Stomach smooth muscle (tissue), 2 donors: ENCODE measurements at regions not wholly inside any gene's neighbourhood (a gene's known extent, or its start where the extent isn't known, plus 50 kb on each side); places are given as distances from the start of the nearest gene placed in this dataset.

Experiments used
- H3K27ac ChIP-seq: one replicate; pipeline ENCODE4 v1.7.0; 2013; ENCODE audit warnings: mild to moderate bottlenecking, low read length, inconsistent platforms
- H3K27me3 ChIP-seq, 2 donors: one replicate each; pipeline ENCODE4 v1.7.0; 2013; ENCODE audit warnings: low read length in 2 of 2; ENCODE audit not compliant: insufficient read depth in 2 of 2, control insufficient read depth in 1 of 2
- H3K36me3 ChIP-seq, 2 donors: one replicate each; pipeline ENCODE4 v1.7.0; 2013; ENCODE audit warnings: low read length in 2 of 2; ENCODE audit not compliant: control insufficient read depth in 2 of 2, insufficient read depth in 2 of 2
- H3K4me1 ChIP-seq: one replicate; pipeline ENCODE4 v1.7.0; 2013; ENCODE audit warnings: low read length; ENCODE audit not compliant: control insufficient read depth, insufficient read depth
- H3K4me3 ChIP-seq, 2 donors: one replicate each; pipeline ENCODE4 v1.7.0; 2013; ENCODE audit warnings: low read length in 2 of 2
- H3K9ac ChIP-seq, 2 donors: one replicate each; pipeline ENCODE4 v1.7.0; 2013; ENCODE audit warnings: low read length in 2 of 2, mild to moderate bottlenecking in 1 of 2
- H3K9me3 ChIP-seq, 2 donors: one replicate each; pipeline ENCODE4 v1.7.0; 2013; ENCODE audit warnings: low read length in 2 of 2; ENCODE audit not compliant: control insufficient read depth in 2 of 2
- donor health status: healthy.
- donor health status: Pancreatic carcinoma.

GRCh38 chr15:46618984-46619383, 984.2 kb downstream of the SQOR start:
- no peaks in the 10 kb centered on the region for H3K27me3 ChIP-seq
- no peaks in the 10 kb centered on the region for H3K9me3 ChIP-seq
- H3K36me3 ChIP-seq = no peaks in the 10 kb centered on the region

GRCh38 chr15:46620392-46621013, 985.7 kb downstream of the SQOR start:
- Histone ChIP-seq H3K4me1 (no peaks in the 10 kb centered on the region), H3K9me3 (no peaks in the 10 kb centered on the region)

More at GRCh38 chr15:46618984-46619383, 984.2 kb downstream of the SQOR start:
- H3K4me3 ChIP-seq = no peak overlapping the region
- no peak overlapping the region for H3K27ac ChIP-seq
- no peak overlapping the region for H3K9ac ChIP-seq
- no peaks in the 10 kb centered on the region for H3K4me1 ChIP-seq

GRCh38 chr15:46622851-46623250, 988.0 kb downstream of the SQOR start:
- Histone ChIP-seq H3K9ac (no peak overlapping the region), H3K4me1 (no peaks in the 10 kb centered on the region), H3K27me3 (no peaks in the 10 kb centered on the region)

More at GRCh38 chr15:46620392-46621013, 985.7 kb downstream of the SQOR start:
- H3K27ac ChIP-seq = no peak overlapping the region
- H3K4me3 ChIP-seq = no peak overlapping the region
- H3K27me3 ChIP-seq = no peaks in the 10 kb centered on the region
- H3K36me3 ChIP-seq = no peaks in the 10 kb centered on the region
- H3K9ac ChIP-seq = no peak overlapping the region

GRCh38 chr15:46636206-46636605, 1001.4 kb downstream of the SQOR start:
- H3K9me3 ChIP-seq = no peaks in the 10 kb centered on the region
- H3K27me3 ChIP-seq = no peaks in the 10 kb centered on the region
- no peak overlapping the region for H3K4me3 ChIP-seq
- no peaks in the 10 kb centered on the region for H3K36me3 ChIP-seq
- no peak overlapping the region for H3K9ac ChIP-seq
- no peak overlapping the region for H3K27ac ChIP-seq
- peaks cover 5% of the 10 kb centered on the region for H3K4me1 ChIP-seq

More at GRCh38 chr15:46622851-46623250, 988.0 kb downstream of the SQOR start:
- no peaks in the 10 kb centered on the region for H3K36me3 ChIP-seq
- H3K4me3 ChIP-seq = no peak overlapping the region
- no peaks in the 10 kb centered on the region for H3K9me3 ChIP-seq
- no peak overlapping the region for H3K27ac ChIP-seq

- Histone ChIP-seq H3K9me3 (no peaks in the 10 kb centered on the region), H3K4me1 (no peaks in the 10 kb centered on the region), H3K27ac (no peak overlapping the region), H3K36me3 (no peaks in the 10 kb centered on the region), H3K9ac (no peak overlapping the region), H3K4me3 (no peak overlapping the region), H3K27me3 (no peaks in the 10 kb centered on the region)
These were observed 1010.0 kb downstream of the SQOR start for GRCh38 chr15:46644501-46645481.

GRCh38 chr15:46646490-46646889, 1011.7 kb downstream of the SQOR start:
- H3K27me3 ChIP-seq = no peaks in the 10 kb centered on the region
- no peak overlapping the region for H3K27ac ChIP-seq
- H3K9me3 ChIP-seq = no peaks in the 10 kb centered on the region
- H3K4me1 ChIP-seq = no peaks in the 10 kb centered on the region
- no peak overlapping the region for H3K4me3 ChIP-seq
- H3K36me3 ChIP-seq = no peaks in the 10 kb centered on the region
- H3K9ac ChIP-seq = no peak overlapping the region

GRCh38 chr15:46647046-46647445, 1012.2 kb downstream of the SQOR start:
- Histone ChIP-seq H3K36me3 (no peaks in the 10 kb centered on the region), H3K4me3 (no peak overlapping the region), H3K27ac (no peak overlapping the region), H3K27me3 (no peaks in the 10 kb centered on the region), H3K9ac (no peak overlapping the region), H3K9me3 (no peaks in the 10 kb centered on the region), H3K4me1 (no peaks in the 10 kb centered on the region)

- H3K4me3 ChIP-seq = no peak overlapping the region
- H3K36me3 ChIP-seq = no peaks in the 10 kb centered on the region
- H3K9me3 ChIP-seq = no peaks in the 10 kb centered on the region
- no peak overlapping the region for H3K27ac ChIP-seq
- H3K9ac ChIP-seq = no peak overlapping the region
- no peaks in the 10 kb centered on the region for H3K27me3 ChIP-seq
- H3K4me1 ChIP-seq = no peaks in the 10 kb centered on the region
These were observed 1017.4 kb downstream of the SQOR start for GRCh38 chr15:46652266-46652665.

- no peak overlapping the region for H3K27ac ChIP-seq
- H3K27me3 ChIP-seq = no peaks in the 10 kb centered on the region
- no peak overlapping the region for H3K9ac ChIP-seq
- no peaks in the 10 kb centered on the region for H3K9me3 ChIP-seq
- H3K36me3 ChIP-seq = no peaks in the 10 kb centered on the region
- H3K4me1 ChIP-seq = no peaks in the 10 kb centered on the region
- H3K4me3 ChIP-seq = no peak overlapping the region
These were observed 1020.2 kb downstream of the SQOR start for GRCh38 chr15:46654993-46655392.

GRCh38 chr15:46660096-46660842, 1025.4 kb downstream of the SQOR start:
- no peak overlapping the region for H3K4me3 ChIP-seq
- H3K36me3 ChIP-seq = no peaks in the 10 kb centered on the region
- H3K4me1 ChIP-seq = no peaks in the 10 kb centered on the region
- H3K9me3 ChIP-seq = no peaks in the 10 kb centered on the region
- no peak overlapping the region for H3K27ac ChIP-seq
- H3K9ac ChIP-seq = no peak overlapping the region
- H3K27me3 ChIP-seq = no peaks in the 10 kb centered on the region
